Astrocyte (in vitro differentiated cells and primary cell): ENCODE measurements at regions not wholly inside any gene's neighbourhood (a gene's known extent, or its start where the extent isn't known, plus 50 kb on each side); places are given as distances from the start of the nearest gene placed in this dataset.

Experiments
- DNase-seq: peaks from one replicate; pipeline ENCODE4 v3.0.0-alpha.2; 2010; ENCODE audit warnings: low read depth
- FAIRE-seq: peaks from 2 replicates; lab custom pipeline; 2011; peaks lifted over from hg19 to GRCh38; lab: Jason Lieb, UNC
- H2AFZ ChIP-seq: 2 replicates; pipeline ENCODE4 v1.6.0; 2012; ENCODE audit warnings: low read depth, low read length, inconsistent platforms
- H3K27ac ChIP-seq: 2 replicates; pipeline ENCODE4 v1.5.1; 2011; ENCODE audit warnings: low read depth, low read length, inconsistent platforms
- H3K27me3 ChIP-seq: 2 replicates; pipeline ENCODE4 v1.6.0; 2011; ENCODE audit warnings: low read length, inconsistent platforms; ENCODE audit not compliant: insufficient read depth
- H3K36me3 ChIP-seq: 2 replicates; pipeline ENCODE4 v1.5.1; 2011; ENCODE audit warnings: low read length, inconsistent platforms; ENCODE audit not compliant: insufficient read depth
- H3K4me1 ChIP-seq: 2 replicates; pipeline ENCODE4 v1.5.1; 2011; ENCODE audit warnings: low read length, inconsistent platforms; ENCODE audit not compliant: insufficient read depth
- H3K4me2 ChIP-seq: 2 replicates; pipeline ENCODE4 v1.6.0; 2012; ENCODE audit warnings: low read length, inconsistent platforms
- H3K4me3 ChIP-seq: 2 replicates; pipeline ENCODE4 v1.5.1; 2011; ENCODE audit warnings: low read depth, mild to moderate bottlenecking, low read length, inconsistent platforms; ENCODE audit not compliant: insufficient read depth
- H3K79me2 ChIP-seq: 2 replicates; pipeline ENCODE4 v1.6.0; 2012; ENCODE audit warnings: mild to moderate bottlenecking, low read length, inconsistent platforms; ENCODE audit not compliant: insufficient read depth
- H3K9ac ChIP-seq: 2 replicates; pipeline ENCODE4 v1.6.0; 2012; ENCODE audit warnings: mild to moderate bottlenecking, low read length, inconsistent platforms
- H3K9me3 ChIP-seq: 2 replicates; pipeline ENCODE4 v1.5.1; 2012; ENCODE audit warnings: low read depth, mild to moderate bottlenecking, low read length, inconsistent platforms; ENCODE audit not compliant: insufficient read depth
- H4K20me1 ChIP-seq: 2 replicates; pipeline ENCODE4 v1.6.0; 2012; ENCODE audit warnings: low read length, inconsistent platforms; ENCODE audit not compliant: insufficient read depth
- H3K27ac Mint-ChIP-seq: one replicate; pipeline ENCODE4 v1.8.0; 2021; ENCODE audit warnings: mild to moderate bottlenecking, mixed read lengths; ENCODE audit not compliant: unreplicated experiment
- H3K27me3 Mint-ChIP-seq: one replicate; pipeline ENCODE4 v1.8.0; 2021; ENCODE audit warnings: low read depth, mixed read lengths; ENCODE audit not compliant: unreplicated experiment
- H3K36me3 Mint-ChIP-seq: one replicate; pipeline ENCODE4 v1.8.0; 2021; ENCODE audit warnings: low read depth, mixed read lengths; ENCODE audit not compliant: unreplicated experiment
- H3K4me1 Mint-ChIP-seq: one replicate; pipeline ENCODE4 v1.8.0; 2021; ENCODE audit warnings: low read depth, mixed read lengths; ENCODE audit not compliant: unreplicated experiment
- H3K4me3 Mint-ChIP-seq: one replicate; pipeline ENCODE4 v1.8.0; 2021; ENCODE audit warnings: mild to moderate bottlenecking, moderate library complexity, mixed read lengths; ENCODE audit not compliant: unreplicated experiment
- H3K9me3 Mint-ChIP-seq: one replicate; pipeline ENCODE4 v1.8.0; 2021; ENCODE audit warnings: mild to moderate bottlenecking, mixed read lengths; ENCODE audit not compliant: unreplicated experiment
- EZH2 ChIP-seq: IDR thresholded peaks from 2 replicates; pipeline ENCODE4 v1.6.1; 2012; ENCODE audit warnings: mild to moderate bottlenecking, low read length, inconsistent platforms; ENCODE audit not compliant: insufficient read depth
- TF ChIP-seq, protein P1 (sequence below): IDR thresholded peaks from 2 replicates; pipeline ENCODE4 v1.5.1; 2011; ENCODE audit warnings: low read depth, mild to moderate bottlenecking, inconsistent platforms, low read length, moderate library complexity; ENCODE audit not compliant: insufficient read depth

DNA sequence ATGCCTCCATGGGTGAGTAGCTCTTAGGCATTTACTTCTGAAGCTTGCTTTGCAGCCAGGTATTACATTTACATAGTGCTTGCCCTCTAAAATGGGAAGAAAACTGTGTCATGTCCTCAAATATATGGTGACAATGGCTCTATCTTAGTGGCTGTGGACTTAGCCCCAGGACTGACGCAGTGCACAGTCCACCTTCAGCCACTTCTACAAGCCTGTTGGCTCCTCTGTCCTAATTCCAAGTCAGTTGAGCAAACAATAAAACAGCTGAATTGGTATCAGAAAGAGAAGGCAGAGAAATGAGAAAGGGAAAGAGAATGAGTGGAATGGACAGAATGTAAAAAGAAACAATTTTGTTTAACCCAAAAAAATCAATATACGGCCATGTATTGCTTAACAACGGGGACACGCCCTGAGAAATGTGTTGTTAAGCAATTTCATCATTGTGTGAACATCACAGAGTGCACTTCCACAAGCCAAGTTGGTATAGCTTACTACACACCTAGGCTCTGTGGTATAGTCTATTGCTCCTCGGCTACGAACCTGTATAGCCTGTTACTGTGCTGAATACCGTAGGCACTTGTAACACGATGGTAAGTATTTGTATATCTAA lies 93.5 kb downstream of the GRIN2B start:
- no peaks in the 10 kb centered on the region for H4K20me1 ChIP-seq
- Mint-ChIP-seq H3K4me1 (no peaks in the 10 kb centered on the region), H3K9me3 (no peaks in the 10 kb centered on the region), H3K36me3 (no peaks in the 10 kb centered on the region), H3K27me3 (peaks cover 4% of the 10 kb centered on the region), H3K4me3 (no peak overlapping the region), H3K27ac (no peak overlapping the region)
- no peaks in the 10 kb centered on the region for H3K27me3 ChIP-seq
- no peak overlapping the region for H3K4me2 ChIP-seq
- TF ChIP-seq, protein P1, sequence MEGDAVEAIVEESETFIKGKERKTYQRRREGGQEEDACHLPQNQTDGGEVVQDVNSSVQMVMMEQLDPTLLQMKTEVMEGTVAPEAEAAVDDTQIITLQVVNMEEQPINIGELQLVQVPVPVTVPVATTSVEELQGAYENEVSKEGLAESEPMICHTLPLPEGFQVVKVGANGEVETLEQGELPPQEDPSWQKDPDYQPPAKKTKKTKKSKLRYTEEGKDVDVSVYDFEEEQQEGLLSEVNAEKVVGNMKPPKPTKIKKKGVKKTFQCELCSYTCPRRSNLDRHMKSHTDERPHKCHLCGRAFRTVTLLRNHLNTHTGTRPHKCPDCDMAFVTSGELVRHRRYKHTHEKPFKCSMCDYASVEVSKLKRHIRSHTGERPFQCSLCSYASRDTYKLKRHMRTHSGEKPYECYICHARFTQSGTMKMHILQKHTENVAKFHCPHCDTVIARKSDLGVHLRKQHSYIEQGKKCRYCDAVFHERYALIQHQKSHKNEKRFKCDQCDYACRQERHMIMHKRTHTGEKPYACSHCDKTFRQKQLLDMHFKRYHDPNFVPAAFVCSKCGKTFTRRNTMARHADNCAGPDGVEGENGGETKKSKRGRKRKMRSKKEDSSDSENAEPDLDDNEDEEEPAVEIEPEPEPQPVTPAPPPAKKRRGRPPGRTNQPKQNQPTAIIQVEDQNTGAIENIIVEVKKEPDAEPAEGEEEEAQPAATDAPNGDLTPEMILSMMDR, result no peak
- no peak for TF ChIP-seq EZH2
- H3K79me2 ChIP-seq, result no peaks in the 10 kb centered on the region
- H3K9ac ChIP-seq, result no peak overlapping the region
- H3K27ac ChIP-seq, result no peak overlapping the region
- no peak overlapping the region for H2AFZ ChIP-seq
- no peaks in the 10 kb centered on the region for H3K9me3 ChIP-seq
- no peak for FAIRE-seq
- no peaks in the 10 kb centered on the region for H3K4me1 ChIP-seq
- DNase-seq, result no peak
- H3K4me3 ChIP-seq, result no peak overlapping the region
- no peaks in the 10 kb centered on the region for H3K36me3 ChIP-seq

DNA sequence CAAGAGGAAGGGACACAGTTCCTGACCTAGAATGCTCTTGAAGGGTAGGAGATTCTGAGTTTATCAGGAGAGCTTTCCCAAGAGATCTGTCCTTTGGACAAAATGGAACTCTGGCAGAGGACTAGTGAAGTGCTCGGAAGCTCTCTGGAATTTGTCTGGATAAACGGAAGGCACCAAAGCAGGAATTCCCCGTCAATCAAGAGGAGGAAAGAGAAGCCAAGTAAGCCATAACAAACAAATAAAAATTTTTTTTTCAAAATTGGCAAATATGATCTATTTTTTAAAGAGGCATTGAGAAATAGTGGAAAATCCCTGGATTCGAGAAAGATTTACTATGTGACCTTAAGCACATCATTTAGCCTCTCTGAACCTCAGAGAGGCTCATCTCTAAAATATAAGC lies 99.2 kb downstream of the GRIN2B start:
- no peak overlapping the region for H3K4me2 ChIP-seq
- no peak overlapping the region for H3K27ac Mint-ChIP-seq
- no peak overlapping the region for H3K4me3 Mint-ChIP-seq
- no peaks in the 10 kb centered on the region for H3K9me3 Mint-ChIP-seq
- H3K79me2 ChIP-seq, result no peaks in the 10 kb centered on the region
- H3K27ac ChIP-seq, result no peak overlapping the region
- H2AFZ ChIP-seq, result no peak overlapping the region
- no peaks in the 10 kb centered on the region for H3K27me3 Mint-ChIP-seq
- no peaks in the 10 kb centered on the region for H3K4me1 ChIP-seq
- no peaks in the 10 kb centered on the region for H3K36me3 ChIP-seq
- no peaks in the 10 kb centered on the region for H3K4me1 Mint-ChIP-seq
- H3K36me3 Mint-ChIP-seq, result no peaks in the 10 kb centered on the region
- H3K9ac ChIP-seq, result no peak overlapping the region
- H3K4me3 ChIP-seq, result no peak overlapping the region
- no peak for DNase-seq
- no peak for FAIRE-seq
- no peaks in the 10 kb centered on the region for H3K9me3 ChIP-seq
- TF ChIP-seq EZH2, result no peak
- TF ChIP-seq, protein P1, result no peak
- no peaks in the 10 kb centered on the region for H4K20me1 ChIP-seq
- no peaks in the 10 kb centered on the region for H3K27me3 ChIP-seq

DNA sequence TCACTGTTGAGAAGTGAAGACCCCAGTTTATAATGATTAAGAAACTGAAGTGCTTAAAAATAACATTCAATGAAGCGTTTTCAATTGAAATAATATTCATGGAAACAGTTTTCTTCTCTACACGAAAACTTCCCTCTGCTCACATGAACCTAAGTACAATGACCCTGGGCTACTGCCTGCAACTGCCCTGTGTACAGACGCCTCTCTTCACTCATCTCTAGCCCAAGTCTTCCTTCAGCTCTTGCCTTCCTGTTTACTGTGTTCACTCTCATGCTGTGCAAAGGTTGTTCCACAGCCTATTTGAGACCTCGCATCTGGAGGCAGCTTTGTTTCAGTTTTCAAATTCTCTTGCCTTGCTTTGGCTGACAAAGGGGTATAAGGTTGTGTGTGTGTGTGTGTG lies 100.8 kb downstream of the GRIN2B start:
- Histone ChIP-seq H3K4me3 (no peak overlapping the region), H3K4me2 (no peak overlapping the region), H3K4me1 (no peaks in the 10 kb centered on the region), H3K27ac (no peak overlapping the region), H4K20me1 (no peaks in the 10 kb centered on the region), H3K79me2 (no peaks in the 10 kb centered on the region), H3K9me3 (no peaks in the 10 kb centered on the region), H2AFZ (no peak overlapping the region), H3K36me3 (no peaks in the 10 kb centered on the region), H3K9ac (no peak overlapping the region), H3K27me3 (no peaks in the 10 kb centered on the region)
- no peaks in the 10 kb centered on the region for H3K36me3 Mint-ChIP-seq
- no peaks in the 10 kb centered on the region for H3K27me3 Mint-ChIP-seq
- H3K4me3 Mint-ChIP-seq, result no peak overlapping the region
- no peaks in the 10 kb centered on the region for H3K9me3 Mint-ChIP-seq
- no peak overlapping the region for H3K27ac Mint-ChIP-seq
- no peak for FAIRE-seq
- TF ChIP-seq, protein P1, result no peak
- TF ChIP-seq EZH2, result no peak
- no peak for DNase-seq
- H3K4me1 Mint-ChIP-seq, result no peaks in the 10 kb centered on the region
